HG03432 (cell line): ENCODE measurements at regions not wholly inside any gene's neighbourhood (a gene's known extent, or its start where the extent isn't known, plus 50 kb on each side); places are given as distances from the start of the nearest gene placed in this dataset.
"Not testable (repeated sequence)": the region's sequence is repeated elsewhere in the genome, so short reads cannot be mapped to it uniquely, and the experiment has no call there.

Experiments used
- ATAC-seq: cut with Tn5 transposase; IDR thresholded peaks from one replicate; pipeline ENCODE4 v1.9.1; 2021; ENCODE audit warnings: mild to moderate bottlenecking, moderate library complexity; ENCODE audit not compliant: unreplicated experiment

DNA sequence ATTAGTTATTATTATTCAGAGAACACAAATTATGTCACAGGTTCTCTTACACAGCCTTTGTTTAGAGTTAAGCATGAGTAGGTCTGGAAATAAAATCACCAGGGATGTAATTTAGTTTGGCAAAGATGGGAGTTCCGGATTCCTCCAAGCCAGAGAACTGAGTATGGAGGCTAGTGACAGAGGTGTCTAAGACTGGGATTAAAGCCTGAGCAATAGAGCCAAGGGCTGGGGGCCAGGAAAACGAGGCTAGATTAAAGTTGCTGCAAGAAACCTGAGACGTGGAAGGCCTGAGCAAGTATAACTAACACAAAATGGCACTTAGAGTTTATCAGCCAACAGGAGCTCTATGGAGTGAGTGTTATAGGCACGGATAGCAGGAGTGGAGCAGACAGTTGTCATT lies 381.6 kb downstream of the SRGAP2C start:
- ATAC-seq, result no peak

DNA sequence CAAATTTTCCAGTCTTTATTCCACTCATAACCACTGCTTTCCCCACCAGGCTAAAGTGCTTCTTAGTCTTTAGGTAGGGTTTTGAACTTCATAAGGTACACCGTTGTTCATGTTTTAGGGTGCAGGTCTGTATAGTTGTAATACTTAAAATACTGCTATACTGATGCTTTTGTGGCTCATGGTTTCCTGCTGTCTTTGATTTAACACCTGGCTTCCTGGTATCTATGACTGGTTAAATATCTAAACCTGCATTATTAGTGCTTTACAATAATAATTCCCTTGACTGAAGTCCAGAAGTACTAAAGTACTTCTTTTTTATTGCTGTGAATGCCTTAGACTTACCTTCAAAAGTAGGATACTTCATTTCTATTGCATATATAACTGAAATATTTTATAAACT lies 384.7 kb downstream of the SRGAP2C start:
- no peak for ATAC-seq

DNA sequence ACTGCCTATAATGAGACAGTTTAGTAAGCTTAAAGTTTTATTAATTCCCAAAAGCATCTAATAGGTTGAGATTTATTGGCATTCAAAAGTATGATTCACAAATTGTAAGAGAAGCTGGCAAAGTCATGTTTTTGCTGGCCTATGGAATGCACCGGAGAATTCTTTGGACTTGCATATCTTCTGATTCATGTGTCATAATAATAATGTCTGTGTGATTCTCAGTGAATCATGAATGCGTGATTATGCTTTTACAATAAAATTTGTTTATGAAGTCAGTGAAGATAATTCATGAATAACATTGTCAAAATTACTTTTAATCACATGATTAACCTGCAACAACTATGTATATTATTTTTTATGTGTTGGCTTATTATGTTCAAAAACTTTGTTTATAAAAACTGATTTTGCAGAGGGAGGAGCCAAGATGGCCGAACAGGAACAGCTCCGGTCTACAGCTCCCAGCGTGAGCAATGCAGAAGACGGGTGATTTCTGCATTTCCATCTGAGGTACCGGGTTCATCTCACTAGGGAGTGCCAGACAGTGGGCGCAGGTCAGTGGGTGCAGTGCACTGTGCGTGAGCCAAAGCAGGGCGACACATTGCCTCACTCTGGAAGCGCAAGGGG lies 389.2 kb downstream of the SRGAP2C start:
- ATAC-seq, result not testable (repeated sequence)

DNA sequence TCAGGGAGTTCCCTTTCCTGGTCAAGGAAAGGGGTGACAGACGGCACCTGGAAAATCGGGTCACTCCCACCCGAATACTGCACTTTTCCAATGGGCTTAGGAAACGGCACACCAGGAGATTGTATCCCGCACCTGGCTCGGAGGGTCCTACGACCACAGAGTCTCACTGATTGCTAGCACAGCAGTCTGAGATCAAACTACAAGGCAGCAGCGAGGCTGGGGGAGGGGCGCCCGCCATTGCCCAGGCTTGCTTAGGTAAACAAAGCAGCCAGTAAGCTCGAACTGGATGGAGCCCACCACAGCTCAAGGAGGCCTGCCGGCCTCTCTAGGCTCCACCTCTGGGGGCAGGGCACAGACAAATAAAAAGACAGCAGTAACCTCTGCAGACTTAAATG lies 389.7 kb downstream of the SRGAP2C start:
- not testable (repeated sequence) for ATAC-seq

DNA sequence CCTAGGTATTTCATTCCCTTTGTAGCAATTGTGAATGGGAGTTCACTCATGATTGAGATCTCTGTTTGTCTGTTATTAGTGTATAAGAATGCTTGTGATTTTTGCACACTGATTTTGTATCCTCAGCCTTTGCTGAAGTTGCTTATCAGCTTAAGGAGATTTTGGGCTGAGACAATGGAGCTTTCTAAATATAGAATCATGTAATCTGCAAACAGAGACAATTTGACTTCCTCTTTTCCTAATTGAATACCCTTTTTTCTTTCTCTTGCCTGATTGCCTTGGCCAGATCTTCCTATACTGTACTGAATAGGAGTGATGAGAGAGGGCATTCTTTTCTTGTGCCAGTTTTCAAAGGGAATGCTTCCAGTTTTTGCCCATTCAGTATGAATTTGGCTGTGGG lies 398.1 kb downstream of the SRGAP2C start:
- ATAC-seq, result not testable (repeated sequence)

DNA sequence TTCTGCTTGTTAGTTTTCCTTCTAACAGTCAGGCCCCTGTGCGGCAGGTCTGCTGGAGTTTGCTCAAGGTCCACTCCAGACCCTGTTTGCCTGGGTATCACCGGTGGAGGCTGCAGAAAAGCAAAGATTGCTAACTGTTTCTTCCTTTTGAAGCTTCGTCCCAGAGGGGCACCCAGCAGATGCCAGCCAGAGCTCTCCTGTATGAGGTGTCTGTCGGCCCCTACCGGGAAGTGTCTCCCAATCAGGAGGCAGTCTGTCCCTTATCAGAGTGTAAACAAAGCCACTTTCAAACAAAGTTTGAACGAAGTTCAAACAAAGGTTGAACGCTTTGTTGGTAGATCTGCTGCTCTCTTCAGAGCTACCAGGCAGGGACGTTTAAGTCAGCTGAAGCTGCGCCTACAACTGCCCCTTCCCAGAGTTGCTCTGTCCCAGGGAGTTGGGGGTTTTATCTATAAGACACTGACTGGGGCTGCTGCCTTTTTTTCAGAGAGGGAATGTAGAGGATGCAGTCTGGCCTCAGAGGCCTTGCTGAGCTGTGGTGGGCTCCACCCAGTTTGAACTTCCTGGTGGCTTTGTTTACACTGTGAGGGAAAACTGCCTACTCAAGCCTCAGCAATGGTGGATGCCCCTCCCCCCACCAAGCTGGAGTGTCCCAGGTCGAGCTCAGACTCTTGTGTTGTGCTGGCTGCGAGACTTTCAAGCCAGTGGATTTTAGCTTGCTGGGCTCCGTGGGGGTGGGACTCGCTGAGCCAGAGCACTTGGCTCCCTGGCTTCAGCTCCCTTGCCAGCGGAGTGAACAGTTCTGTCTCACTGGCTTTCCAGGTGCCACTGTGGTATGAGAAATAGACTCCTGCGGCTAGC lies 401.8 kb downstream of the SRGAP2C start:
- no peak for ATAC-seq

DNA sequence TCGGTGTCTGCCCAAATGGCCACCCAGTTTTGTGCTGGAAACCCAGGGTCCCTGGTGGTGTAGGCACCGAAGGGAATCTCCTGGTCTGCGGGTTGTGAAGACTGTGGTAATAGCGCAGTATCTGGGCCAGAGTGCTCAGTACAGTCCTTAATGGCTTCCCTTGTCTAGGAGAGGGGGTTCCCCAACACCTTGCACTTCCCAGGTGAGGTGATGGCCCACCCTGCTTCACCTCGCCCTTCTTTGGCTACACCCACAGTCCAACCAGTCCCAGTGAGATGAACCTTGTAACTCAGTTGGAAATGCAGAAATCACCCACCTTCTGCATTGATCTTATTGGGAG lies 402.4 kb downstream of the SRGAP2C start:
- ATAC-seq, result no peak

DNA sequence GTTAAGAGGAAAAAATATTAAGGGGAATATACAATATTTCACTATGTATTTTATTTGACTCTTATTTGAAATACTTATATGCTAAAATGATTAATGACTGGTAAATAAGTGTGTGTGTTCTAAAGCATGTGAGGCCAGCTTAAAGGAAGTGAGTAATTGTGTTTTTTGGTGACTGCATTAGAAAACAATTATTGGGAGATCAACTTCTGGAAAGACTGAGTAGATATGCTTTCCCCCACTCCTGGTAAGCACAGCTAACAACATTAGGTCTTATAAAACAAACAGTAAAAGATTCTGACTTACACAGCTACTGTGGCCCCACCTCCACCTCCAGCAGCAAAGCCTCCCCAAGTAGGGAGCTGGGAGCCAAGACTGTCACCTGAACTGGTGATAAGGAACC lies 403.0 kb downstream of the SRGAP2C start:
- no peak for ATAC-seq

DNA sequence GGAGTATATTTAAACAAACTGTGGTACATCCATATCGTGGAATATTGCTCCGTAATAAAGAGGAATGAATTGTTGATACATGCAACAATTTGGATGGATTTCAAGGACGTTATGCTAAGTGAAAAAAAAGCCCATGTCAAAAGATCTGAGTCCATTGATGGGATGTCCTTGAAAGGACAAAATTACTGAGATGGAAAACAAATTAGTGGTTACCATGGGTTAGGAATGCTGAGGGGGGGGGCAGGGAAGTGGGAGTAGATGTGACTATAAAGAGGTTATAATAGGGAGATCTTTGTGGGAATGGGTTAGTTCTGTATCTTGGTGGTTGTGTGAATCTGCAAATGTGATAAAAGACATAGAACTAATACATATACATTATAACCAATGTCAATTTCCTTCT lies 409.3 kb downstream of the SRGAP2C start:
- no peak for ATAC-seq

DNA sequence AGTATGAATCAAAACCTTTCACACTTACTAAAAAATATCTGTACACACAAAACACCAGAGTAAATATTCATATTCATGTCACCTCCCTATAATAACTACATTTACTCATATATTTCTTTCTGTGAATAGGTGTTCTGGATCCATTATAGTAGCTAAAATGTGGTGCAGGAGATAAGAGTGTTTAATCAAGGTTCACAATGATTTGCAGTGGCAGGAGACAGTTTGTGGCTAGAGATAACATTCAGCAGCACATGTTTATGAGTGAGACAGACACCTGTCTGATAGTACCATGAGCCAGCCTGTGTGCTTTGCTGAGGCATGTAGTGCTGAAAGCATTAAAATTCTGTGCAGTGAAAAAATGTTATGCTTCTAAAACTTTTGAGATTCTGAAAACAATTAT lies 410.3 kb downstream of the SRGAP2C start:
- ATAC-seq, result no peak

DNA sequence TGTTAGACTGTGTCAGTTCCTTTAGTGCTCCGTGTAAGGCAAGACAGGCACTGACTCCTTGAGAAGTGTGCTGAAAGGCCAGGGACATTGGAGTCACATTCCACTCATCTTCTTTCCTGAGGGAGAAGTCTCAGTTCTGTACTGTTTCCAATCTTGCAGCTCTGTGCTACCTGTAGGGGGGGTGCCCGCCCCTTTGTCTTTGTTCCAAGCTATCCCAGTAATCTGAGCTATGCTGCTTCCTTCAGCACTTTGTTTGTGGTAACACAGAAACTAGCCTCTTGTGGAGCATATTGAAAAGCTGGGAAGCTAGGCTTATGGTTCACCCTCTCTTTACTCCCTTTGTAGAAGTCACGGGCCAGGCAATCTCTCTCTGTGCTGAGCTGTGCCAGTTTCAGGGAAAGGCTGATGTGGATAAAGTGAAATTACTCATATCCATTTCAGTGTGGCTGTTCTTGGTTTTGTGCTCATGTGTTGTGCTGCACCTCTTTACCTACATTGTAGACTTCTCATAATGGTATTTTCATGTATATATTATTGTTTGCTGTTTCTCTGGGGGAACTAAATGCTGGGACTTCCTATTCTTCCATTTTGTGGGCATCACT lies 420.2 kb downstream of the SRGAP2C start:
- ATAC-seq, result not testable (repeated sequence)

DNA sequence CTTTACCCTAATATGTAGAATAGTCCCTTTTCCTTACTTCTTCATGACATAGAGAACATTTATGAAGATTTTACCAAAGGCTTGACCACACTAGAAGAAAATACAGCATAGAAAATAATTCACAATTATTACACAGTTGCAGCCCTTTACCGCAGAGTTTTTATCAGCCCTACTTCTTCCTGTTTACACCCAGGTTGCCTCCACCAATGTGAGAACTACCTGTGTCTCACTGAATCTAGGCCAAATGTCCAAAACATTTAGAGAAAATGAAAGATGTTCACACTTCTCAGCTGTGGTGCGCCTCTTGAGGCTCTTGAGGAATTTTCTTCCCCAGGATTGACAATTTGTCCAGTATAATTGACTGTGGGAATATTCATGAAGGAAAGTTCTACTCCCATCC lies 422.7 kb downstream of the SRGAP2C start:
- not testable (repeated sequence) for ATAC-seq
